ENCODE measurements at regions not wholly inside any gene's neighbourhood (a gene's known extent, or its start where the extent isn't known, plus 50 kb on each side); places are given as distances from the start of the nearest gene placed in this dataset.

DNA sequence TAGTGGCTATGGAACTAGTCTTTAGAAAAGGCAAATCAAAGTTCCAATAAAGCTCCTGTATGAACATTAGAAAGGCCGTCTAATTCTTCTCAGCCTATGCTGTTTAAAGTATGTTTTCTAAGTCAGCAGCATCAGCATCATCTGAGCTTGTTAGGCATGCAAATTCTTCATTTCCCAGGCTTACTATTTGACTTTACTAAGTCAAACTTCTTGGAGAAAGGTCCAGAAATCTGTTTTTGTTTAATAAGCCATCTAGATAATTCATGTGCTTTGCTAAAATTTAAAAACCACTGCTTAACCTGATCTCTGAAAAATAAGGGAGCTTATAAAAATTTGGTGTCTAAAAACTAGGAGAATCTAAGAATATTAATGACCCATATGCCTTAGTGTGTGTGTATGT is 200.2 kb upstream of the SGCD start:
- TF ChIP-seq, protein P1, sequence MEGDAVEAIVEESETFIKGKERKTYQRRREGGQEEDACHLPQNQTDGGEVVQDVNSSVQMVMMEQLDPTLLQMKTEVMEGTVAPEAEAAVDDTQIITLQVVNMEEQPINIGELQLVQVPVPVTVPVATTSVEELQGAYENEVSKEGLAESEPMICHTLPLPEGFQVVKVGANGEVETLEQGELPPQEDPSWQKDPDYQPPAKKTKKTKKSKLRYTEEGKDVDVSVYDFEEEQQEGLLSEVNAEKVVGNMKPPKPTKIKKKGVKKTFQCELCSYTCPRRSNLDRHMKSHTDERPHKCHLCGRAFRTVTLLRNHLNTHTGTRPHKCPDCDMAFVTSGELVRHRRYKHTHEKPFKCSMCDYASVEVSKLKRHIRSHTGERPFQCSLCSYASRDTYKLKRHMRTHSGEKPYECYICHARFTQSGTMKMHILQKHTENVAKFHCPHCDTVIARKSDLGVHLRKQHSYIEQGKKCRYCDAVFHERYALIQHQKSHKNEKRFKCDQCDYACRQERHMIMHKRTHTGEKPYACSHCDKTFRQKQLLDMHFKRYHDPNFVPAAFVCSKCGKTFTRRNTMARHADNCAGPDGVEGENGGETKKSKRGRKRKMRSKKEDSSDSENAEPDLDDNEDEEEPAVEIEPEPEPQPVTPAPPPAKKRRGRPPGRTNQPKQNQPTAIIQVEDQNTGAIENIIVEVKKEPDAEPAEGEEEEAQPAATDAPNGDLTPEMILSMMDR (IDR thresholded peaks at IDR 0.05), result no peak
- intact Hi-C loops (cut with DNase I, micrococcal nuclease), result no loop called here
- Histone ChIP-seq H3K36me3 (ENCODE audit: insufficient read depth, low read length) (no peaks in the 10 kb centered on the region), H3K4me1 (ENCODE audit: insufficient read depth, low read length) (no peaks in the 10 kb centered on the region), H3K9me3 (ENCODE audit: control insufficient read depth in 1 of 2, insufficient read depth in 1 of 2, low read length in 2 of 2) (no peaks in the 10 kb centered on the region), H3K27me3 (ENCODE audit: control insufficient read depth in 1 of 2, insufficient read depth in 2 of 2, low read length in 2 of 2) (no peaks in the 10 kb centered on the region), H3K4me3 (ENCODE audit: low read length) (no peak overlapping the region), H3K27ac (ENCODE audit: low read depth in 1 of 2, low read length in 2 of 2) (no peak overlapping the region)
- ChIA-PET POLR2A (no interaction called here), CTCF (no interaction called here)
- Mint-ChIP-seq H3K9me3 (no peaks in the 10 kb centered on the region), H3K4me3 (no peak overlapping the region), H3K36me3 (ENCODE audit: low read depth) (no peaks in the 10 kb centered on the region), H3K27me3 (peaks cover 5% of the 10 kb centered on the region), H3K4me1 (ENCODE audit: low read depth) (no peaks in the 10 kb centered on the region), H3K27ac (no peak overlapping the region)
- ATAC-seq (ENCODE audit: poor library complexity), result no peak
- DNase-seq, result no peak

DNA sequence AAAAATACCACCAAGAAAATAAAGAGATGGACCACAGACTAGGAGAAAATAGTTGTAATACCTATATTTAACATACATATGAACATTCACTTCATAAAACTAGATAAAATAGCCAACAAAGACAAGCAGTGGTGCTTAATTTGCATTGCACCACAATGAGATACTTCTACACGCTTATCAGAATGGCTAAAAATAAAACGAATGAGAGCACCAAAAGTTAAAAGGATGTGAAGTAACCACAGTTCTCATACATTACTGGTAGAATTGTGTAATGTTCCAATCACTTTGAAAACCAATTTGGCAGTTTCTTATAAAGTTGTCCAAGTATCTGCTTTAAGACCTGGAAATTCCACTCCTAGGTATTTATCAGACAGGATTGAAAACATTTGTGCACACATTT is 198.9 kb upstream of the SGCD start:
- H3K27ac Mint-ChIP-seq, result no peak overlapping the region
- H3K9me3 ChIP-seq (ENCODE audit: control insufficient read depth in 1 of 2, insufficient read depth in 1 of 2, low read length in 2 of 2), result no peaks in the 10 kb centered on the region
- no peaks in the 10 kb centered on the region for H3K27me3 ChIP-seq (ENCODE audit: control insufficient read depth in 1 of 2, insufficient read depth in 2 of 2, low read length in 2 of 2)
- H3K4me3 ChIP-seq (ENCODE audit: low read length), result no peak overlapping the region
- H3K27me3 Mint-ChIP-seq, result peaks cover 5% of the 10 kb centered on the region
- no peaks in the 10 kb centered on the region for H3K4me1 Mint-ChIP-seq (ENCODE audit: low read depth)
- H3K27ac ChIP-seq (ENCODE audit: low read depth in 1 of 2, low read length in 2 of 2), result no peak overlapping the region
- TF ChIP-seq, protein P1 (IDR thresholded peaks at IDR 0.05), result no peak
- no peaks in the 10 kb centered on the region for H3K36me3 ChIP-seq (ENCODE audit: insufficient read depth, low read length)
- H3K4me3 Mint-ChIP-seq, result no peak overlapping the region
- ATAC-seq (ENCODE audit: poor library complexity), result no peak
- ChIA-PET POLR2A (no interaction called here), CTCF (no interaction called here)
- H3K4me1 ChIP-seq (ENCODE audit: insufficient read depth, low read length), result no peaks in the 10 kb centered on the region
- H3K36me3 Mint-ChIP-seq (ENCODE audit: low read depth), result no peaks in the 10 kb centered on the region
- intact Hi-C loops (cut with DNase I, micrococcal nuclease), result no loop called here
- no peak for DNase-seq
- no peaks in the 10 kb centered on the region for H3K9me3 Mint-ChIP-seq

DNA sequence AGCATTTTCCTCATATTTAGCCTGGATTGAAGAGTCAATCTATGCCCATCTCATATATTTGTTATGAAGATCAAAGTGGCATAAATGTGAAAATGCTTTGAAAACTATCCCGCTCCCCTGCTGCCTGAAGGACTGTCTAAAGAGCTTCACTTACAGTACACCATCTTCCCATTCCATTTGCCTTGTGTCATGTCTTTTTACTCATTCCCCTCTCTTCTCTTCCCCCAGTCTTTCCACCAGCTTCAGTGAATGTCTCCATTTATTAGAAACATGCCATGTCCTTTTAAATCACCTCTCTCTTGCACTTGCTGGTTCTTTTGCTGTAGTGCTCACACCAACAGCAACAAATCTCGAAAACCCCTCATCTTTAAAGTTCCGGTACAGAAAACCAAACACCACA is 192.7 kb upstream of the SGCD start:
- Mint-ChIP-seq H3K4me3 (no peak overlapping the region), H3K36me3 (ENCODE audit: low read depth) (no peaks in the 10 kb centered on the region), H3K27me3 (peaks cover 14% of the 10 kb centered on the region), H3K27ac (no peak overlapping the region), H3K4me1 (ENCODE audit: low read depth) (no peaks in the 10 kb centered on the region), H3K9me3 (peaks cover 5% of the 10 kb centered on the region)
- no peaks in the 10 kb centered on the region for H3K4me1 ChIP-seq (ENCODE audit: insufficient read depth, low read length)
- intact Hi-C loops (cut with DNase I, micrococcal nuclease), result no loop called here
- POLR2A ChIA-PET, result no interaction called here
- TF ChIP-seq, protein P1 (IDR thresholded peaks at IDR 0.05), result no peak
- no peaks in the 10 kb centered on the region for H3K9me3 ChIP-seq (ENCODE audit: control insufficient read depth in 1 of 2, insufficient read depth in 1 of 2, low read length in 2 of 2)
- ATAC-seq (ENCODE audit: poor library complexity) (no peak), DNase-seq (no peak)
- no peak overlapping the region for H3K27ac ChIP-seq (ENCODE audit: low read depth in 1 of 2, low read length in 2 of 2)
- CTCF ChIA-PET, result no interaction called here
- H3K27me3 ChIP-seq (ENCODE audit: control insufficient read depth in 1 of 2, insufficient read depth in 2 of 2, low read length in 2 of 2), result no peaks in the 10 kb centered on the region
- H3K4me3 ChIP-seq (ENCODE audit: low read length), result no peak overlapping the region
- no peaks in the 10 kb centered on the region for H3K36me3 ChIP-seq (ENCODE audit: insufficient read depth, low read length)
